SK-N-SH (cell line): ENCODE measurements at regions not wholly inside any gene's neighbourhood (a gene's known extent, or its start where the extent isn't known, plus 50 kb on each side); places are given as distances from the start of the nearest gene placed in this dataset.

ENCODE experiments used
- EZH2phosphoT487 ChIP-seq: fragments of 200-600 bp; sonication (generic); IDR thresholded peaks from 2 replicates; pipeline ENCODE4 v1.6.1; 2017; ENCODE audit warnings: low read depth, mixed run types, mild to moderate bottlenecking, antibody characterized with exemption, moderate library complexity, borderline replicate concordance
- TF ChIP-seq, protein P1 (sequence below): IDR thresholded peaks from 2 replicates; pipeline ENCODE4 v1.4.0; 2012; ENCODE audit warnings: low read depth, borderline replicate concordance
- TF ChIP-seq, protein P2 (sequence below): IDR thresholded peaks from 2 replicates; pipeline ENCODE4 v1.6.1; 2012; ENCODE audit warnings: mild to moderate bottlenecking, low read depth, low read length, moderate library complexity

DNA sequence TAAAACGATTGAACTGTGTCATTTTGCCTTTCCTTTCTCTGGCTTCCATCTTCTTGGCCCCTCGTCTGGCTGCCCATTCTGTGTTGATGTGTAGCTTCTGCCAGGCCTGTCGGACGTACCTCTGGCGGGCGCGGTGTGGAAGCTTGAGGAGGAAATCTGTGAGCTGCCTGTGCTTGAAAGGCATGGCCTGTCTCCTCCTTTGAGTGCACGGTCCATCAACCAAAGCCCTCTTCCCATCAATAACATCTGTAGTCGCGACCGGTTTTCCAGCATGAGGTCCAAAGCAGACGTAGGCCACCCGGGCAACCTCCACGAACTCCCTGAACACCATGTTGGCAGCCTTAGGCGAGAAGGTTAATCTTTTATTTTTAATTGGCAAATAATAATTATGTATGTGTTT lies 202.7 kb downstream of the CRLF2 start:
- TF ChIP-seq, protein P1, sequence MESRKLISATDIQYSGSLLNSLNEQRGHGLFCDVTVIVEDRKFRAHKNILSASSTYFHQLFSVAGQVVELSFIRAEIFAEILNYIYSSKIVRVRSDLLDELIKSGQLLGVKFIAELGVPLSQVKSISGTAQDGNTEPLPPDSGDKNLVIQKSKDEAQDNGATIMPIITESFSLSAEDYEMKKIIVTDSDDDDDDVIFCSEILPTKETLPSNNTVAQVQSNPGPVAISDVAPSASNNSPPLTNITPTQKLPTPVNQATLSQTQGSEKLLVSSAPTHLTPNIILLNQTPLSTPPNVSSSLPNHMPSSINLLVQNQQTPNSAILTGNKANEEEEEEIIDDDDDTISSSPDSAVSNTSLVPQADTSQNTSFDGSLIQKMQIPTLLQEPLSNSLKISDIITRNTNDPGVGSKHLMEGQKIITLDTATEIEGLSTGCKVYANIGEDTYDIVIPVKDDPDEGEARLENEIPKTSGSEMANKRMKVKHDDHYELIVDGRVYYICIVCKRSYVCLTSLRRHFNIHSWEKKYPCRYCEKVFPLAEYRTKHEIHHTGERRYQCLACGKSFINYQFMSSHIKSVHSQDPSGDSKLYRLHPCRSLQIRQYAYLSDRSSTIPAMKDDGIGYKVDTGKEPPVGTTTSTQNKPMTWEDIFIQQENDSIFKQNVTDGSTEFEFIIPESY, result no peak
- TF ChIP-seq, protein P2, sequence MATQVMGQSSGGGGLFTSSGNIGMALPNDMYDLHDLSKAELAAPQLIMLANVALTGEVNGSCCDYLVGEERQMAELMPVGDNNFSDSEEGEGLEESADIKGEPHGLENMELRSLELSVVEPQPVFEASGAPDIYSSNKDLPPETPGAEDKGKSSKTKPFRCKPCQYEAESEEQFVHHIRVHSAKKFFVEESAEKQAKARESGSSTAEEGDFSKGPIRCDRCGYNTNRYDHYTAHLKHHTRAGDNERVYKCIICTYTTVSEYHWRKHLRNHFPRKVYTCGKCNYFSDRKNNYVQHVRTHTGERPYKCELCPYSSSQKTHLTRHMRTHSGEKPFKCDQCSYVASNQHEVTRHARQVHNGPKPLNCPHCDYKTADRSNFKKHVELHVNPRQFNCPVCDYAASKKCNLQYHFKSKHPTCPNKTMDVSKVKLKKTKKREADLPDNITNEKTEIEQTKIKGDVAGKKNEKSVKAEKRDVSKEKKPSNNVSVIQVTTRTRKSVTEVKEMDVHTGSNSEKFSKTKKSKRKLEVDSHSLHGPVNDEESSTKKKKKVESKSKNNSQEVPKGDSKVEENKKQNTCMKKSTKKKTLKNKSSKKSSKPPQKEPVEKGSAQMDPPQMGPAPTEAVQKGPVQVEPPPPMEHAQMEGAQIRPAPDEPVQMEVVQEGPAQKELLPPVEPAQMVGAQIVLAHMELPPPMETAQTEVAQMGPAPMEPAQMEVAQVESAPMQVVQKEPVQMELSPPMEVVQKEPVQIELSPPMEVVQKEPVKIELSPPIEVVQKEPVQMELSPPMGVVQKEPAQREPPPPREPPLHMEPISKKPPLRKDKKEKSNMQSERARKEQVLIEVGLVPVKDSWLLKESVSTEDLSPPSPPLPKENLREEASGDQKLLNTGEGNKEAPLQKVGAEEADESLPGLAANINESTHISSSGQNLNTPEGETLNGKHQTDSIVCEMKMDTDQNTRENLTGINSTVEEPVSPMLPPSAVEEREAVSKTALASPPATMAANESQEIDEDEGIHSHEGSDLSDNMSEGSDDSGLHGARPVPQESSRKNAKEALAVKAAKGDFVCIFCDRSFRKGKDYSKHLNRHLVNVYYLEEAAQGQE, result no peak
- no peak for TF ChIP-seq EZH2phosphoT487
